ENCODE measurements at regions not wholly inside any gene's neighbourhood (a gene's known extent, or its start where the extent isn't known, plus 50 kb on each side); places are given as distances from the start of the nearest gene placed in this dataset.
"Not testable (repeated sequence)": the region's sequence is repeated elsewhere in the genome, so short reads cannot be mapped to it uniquely, and the experiment has no call there.

GRCh38 chr10:109270173-109270572, 653.1 kb downstream of the XPNPEP1 start:
- DNase-seq = no peak

- DNase-seq = no peak
Observed at GRCh38 chr10:109264004-109264403, 659.3 kb downstream of the XPNPEP1 start.

GRCh38 chr10:109261231-109261630, 662.1 kb downstream of the XPNPEP1 start:
- DNase-seq = no peak

- no peak for DNase-seq
Observed at GRCh38 chr10:109259293-109259692, 664.0 kb downstream of the XPNPEP1 start.

- DNase-seq = no peak
Observed at GRCh38 chr10:109253306-109253705, 670.0 kb downstream of the XPNPEP1 start.

DNA sequence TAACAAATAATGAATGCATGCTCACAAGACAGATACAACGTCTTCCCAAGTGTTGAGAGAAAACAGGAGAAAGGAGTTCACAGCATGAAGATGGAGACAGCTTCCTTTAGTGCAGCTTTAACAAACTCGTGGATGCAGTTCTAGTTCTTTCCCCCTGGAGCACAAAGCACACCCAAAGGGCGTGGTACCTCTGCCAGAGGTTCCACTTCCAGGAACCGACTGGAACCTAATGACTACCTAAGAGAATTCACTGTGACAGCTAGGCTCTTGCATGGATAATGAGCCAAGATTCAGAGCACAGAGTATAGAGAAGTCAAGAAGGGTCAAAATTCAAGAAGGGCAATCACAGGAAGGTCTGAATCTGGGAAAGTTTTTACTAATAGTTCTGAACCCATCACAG, 673.2 kb downstream of the XPNPEP1 start:
- DNase-seq = no peak

GRCh38 chr10:109247814-109248213, 675.5 kb downstream of the XPNPEP1 start:
- DNase-seq = no peak

- no peak for DNase-seq
Observed at GRCh38 chr10:109245821-109246220, 677.5 kb downstream of the XPNPEP1 start.

DNA sequence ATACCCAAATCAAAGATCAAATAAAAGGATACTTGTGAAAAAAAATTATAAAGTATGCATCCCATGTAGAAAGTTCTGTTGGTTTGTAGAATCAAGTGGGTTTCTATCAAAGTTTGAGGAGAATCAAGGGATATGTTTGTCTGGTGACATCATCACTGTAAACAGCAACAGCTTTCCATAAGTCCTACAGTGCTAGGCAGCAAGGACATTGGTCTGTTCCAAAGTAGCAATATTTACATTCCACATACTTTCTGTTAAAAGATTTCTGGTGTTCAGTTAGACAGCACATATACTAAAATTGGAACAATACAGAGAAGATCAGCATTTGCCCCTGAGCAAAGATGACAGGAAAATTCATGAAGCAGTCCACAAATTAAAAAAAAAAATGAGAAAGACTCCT, 683.9 kb downstream of the XPNPEP1 start:
- no peak for DNase-seq

DNA sequence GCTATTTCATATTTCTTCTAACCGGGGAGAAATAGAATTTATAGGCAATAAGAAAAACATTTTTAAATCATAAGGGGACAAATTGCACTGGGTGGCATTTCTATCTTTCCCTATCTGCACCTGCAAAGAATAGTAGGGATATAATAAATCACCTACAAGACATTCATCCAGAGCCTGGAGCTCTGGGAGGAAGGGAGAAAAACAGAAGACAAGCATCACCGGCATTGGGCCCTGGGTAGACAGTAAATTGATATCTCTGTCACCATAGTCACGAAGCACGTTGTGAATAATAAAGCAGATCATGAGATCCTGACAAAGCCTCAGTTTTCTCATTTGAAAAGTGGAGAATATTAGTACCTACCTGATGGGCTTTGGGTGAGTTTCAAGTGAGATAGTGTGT, 685.6 kb downstream of the XPNPEP1 start:
- no peak for DNase-seq

DNA sequence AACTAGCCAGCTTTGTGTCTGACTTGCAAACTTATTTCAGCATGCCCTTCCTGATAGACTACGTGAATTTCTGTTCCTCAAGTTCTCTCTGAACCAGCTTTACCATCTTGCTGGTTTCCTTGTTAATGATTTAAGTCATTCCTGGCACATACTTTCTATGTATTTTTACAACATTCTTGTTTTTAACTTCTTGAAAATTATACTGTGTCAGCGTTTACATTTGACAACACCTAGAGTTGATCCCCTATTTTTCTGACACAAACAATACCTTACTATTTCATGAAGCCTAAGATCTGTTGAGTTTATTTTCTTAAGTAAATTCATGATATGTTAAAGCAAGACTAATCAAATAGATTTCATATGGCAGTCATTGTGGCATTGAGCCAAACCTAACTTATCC, 686.3 kb downstream of the XPNPEP1 start:
- DNase-seq = no peak

DNA sequence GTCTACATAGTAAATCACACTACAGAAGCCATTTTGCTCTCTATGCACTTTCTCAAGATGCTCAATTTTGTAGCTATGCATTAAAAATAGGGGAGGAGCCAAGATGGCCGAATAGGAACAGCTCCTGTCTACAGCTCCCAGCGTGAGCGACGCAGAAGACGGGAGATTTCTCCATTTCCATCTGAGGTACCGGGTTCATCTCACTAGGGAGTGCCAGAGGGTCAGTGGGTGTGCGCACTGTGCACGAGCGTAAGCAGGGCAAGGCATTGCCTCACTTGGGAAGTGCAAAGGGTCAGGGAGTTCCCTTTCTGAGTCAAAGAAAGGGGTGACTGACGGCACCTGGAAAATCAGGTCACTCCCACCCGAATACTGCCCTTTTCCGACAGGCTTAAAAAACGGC, 699.8 kb downstream of the XPNPEP1 start:
- not testable (repeated sequence) for DNase-seq

DNA sequence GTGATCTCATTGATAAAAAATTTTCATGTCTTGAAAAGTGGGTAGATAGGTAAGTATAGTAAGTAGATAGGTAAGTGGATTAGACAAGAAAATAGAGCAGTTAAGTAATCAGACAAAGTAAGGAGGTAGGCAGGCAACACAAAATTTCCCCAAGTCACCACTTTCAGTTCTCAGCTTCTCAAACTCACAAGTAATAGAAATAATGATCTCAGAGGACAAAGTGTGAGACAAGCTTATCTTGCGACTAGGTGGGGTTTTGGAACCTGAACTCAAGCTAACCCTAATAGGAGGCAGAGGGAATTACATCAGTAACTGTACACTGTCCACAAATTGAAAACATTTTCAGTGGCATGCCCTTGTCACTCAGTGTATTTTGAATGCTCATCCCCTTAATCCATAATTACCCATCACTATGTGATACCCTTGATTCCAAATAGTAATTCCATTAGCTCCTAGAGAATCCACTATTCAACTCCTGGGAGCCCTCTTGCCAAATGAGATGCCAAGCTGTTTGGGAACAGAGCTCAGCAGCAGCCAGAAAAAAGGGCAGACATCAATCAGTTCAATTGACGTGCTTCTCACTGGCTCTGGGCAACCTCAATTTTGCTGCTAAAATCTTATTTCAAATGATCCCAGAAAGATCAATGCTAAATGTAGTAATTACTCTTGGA, 703.2 kb downstream of the XPNPEP1 start:
- no peak for DNase-seq

DNA sequence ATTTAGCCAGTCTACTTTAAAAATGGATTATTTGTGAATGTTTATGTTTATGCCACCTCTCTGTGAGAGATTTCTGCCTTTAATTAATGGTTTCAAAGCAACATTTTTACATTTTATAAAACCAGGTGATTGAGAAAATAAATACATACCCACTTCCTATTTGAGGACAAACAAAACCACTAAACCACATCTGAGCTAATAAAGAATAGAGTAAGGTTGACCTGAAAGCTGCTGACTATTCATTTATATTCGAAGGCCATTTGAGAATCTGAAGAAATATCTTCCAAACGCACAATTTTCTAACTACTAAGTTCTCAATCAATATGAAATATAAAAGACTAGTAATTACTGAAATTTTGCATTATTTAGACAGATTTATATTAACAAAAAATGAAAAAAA, 705.1 kb downstream of the XPNPEP1 start:
- DNase-seq = no peak

DNA sequence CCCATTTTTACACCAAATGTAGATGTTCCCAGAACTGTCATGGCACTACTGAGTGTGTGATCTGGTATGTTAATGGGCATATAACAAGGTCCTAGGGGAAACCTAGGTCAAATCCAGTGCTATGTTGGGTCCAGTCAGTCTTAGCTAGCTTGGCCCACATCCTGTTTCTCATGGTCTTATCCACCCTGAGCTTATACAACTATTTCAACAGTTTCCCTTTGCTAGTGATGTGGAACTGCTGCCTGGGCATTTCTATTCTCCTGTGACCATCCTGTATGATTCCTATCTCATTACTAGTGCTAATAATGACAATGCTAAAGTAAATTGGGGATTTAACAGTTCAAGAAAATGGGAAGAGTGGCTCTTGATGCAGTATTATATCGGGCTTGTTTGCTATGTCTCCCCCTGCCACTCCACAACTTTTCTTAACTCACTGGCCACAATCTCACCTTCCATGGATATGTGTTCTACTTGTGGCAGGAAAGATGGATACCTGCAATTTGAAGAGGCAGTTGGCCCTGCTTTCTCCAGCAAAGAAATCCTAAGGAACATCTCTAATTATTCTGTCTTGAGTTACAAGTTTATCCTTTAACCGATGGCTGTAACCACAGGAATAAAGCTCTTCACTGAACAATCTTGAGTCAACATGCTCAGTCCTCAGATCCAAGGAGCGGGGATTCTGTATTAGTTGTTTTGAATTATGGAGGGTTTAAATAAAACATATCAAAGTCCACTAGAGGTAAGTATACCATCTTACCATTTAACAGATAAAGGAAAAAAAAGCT, 707.8 kb downstream of the XPNPEP1 start:
- DNase-seq = no peak

DNA sequence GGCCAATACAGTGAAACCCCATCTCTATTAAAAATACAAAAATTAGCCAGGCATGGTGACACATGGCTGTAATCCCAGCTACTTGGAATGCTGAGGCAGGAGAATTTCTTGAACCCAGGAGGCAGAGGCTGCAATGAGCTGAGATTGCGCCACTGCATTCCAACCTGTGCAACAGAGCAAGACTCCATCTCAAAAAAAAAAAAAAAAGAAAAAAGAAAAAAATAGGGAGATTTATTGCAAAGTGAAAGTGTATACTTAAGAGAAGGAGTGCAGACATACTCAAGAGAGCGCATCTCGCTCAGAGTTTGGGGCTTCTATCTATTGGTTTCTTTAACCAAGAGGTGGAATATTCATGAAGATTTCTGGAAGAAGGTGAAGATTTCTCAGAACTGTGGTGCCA, 708.4 kb downstream of the XPNPEP1 start:
- DNase-seq = not testable (repeated sequence)

- DNase-seq = no peak
Observed at GRCh38 chr10:109207361-109207760, 716.0 kb downstream of the XPNPEP1 start.

- DNase-seq = no peak
Observed at GRCh38 chr10:109205929-109206585, 717.3 kb downstream of the XPNPEP1 start.

DNA sequence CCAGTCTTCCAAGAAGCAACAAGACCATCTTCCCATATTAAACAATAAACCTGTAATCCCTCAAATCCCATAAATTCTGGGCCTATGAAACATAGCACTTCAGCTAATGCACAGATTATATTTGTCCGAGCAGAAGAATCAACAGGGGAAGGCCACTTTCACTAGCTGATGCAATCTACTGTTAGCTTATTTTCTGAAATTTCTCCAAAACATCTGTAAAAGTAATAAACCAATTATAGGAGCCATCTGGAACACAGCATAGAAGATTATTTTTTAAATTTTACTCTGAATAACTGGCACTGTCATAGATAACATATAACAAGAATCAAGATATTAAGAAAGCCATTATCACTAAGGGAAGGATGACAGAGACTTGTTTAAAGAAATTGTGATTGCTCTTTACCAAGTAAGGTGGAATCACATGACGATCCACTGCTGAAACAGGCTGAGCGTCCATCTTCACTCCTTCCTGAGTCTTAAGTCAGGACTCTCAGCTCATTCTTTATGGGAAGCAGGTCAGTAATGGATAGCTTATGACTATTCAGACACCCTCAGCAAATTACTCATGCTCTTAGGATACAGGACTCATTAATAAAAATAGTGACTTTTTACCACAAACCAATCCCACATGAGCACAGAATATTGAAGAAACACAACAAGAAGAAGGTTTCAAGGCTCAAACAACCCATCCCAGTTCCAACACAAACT, 719.5 kb downstream of the XPNPEP1 start:
- DNase-seq = no peak

GRCh38 chr10:109202111-109202510, 721.2 kb downstream of the XPNPEP1 start:
- no peak for DNase-seq

- no peak for DNase-seq
Observed at GRCh38 chr10:109200646-109201045, 722.7 kb downstream of the XPNPEP1 start.

DNA sequence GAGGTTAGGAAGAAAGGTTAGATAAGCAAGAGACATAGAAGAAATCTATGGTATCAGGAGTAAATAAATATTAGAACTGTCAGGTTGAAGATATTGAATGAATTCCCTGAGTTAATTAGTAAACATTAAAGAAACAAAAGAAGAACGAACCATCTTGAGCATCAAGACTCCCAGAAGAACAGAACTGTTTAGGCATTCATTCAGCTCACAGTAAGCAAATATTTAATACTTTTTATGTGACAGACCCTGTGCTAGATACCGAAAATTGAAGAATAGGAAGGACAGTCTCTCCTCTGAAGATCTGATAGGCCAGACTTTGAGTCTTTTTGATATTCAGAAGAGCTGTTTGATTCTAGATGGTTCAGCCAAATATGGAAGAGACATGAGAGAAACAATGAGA, 731.5 kb downstream of the XPNPEP1 start:
- no peak for DNase-seq

- DNase-seq = no peak
Observed at GRCh38 chr10:109191341-109191740, 732.0 kb downstream of the XPNPEP1 start.

Data from NCI-H1417 (cell line).